Gastroesophageal sphincter (tissue), 3 donors: ENCODE measurements at regions not wholly inside any gene's neighbourhood (a gene's known extent, or its start where the extent isn't known, plus 50 kb on each side); places are given as distances from the start of the nearest gene placed in this dataset.

Source experiments
- EP300 ChIP-seq: sonication (generic); formaldehyde crosslinking; IDR thresholded peaks from one replicate; pipeline ENCODE4 v1.6.1; 2017; ENCODE audit warnings: antibody characterized with exemption, mild to moderate bottlenecking
- POLR2A ChIP-seq, 2 donors: fragments of 450-650 bp; IDR thresholded peaks; one replicate each; pipeline ENCODE4 v1.6.1; 2017; ENCODE audit warnings: antibody characterized with exemption in 2 of 2, mild to moderate bottlenecking in 2 of 2, moderate library complexity in 1 of 2
- POLR2AphosphoS5 ChIP-seq: sonication (generic); formaldehyde crosslinking; IDR thresholded peaks from one replicate; pipeline ENCODE4 v1.6.1; 2017; ENCODE audit warnings: antibody characterized with exemption
- TF ChIP-seq, protein P1 (sequence below), 4 experiments: fragments of 200-600 bp in 2 of 4; fragments of 450-650 bp in 2 of 4; sonication (generic) in 1 of 4; IDR thresholded peaks; one replicate each; pipeline ENCODE4 v1.5.1; 2017 to 2019; ENCODE audit warnings: antibody characterized with exemption in 4 of 4, mild to moderate bottlenecking in 2 of 4, moderate library complexity in 2 of 4

DNA sequence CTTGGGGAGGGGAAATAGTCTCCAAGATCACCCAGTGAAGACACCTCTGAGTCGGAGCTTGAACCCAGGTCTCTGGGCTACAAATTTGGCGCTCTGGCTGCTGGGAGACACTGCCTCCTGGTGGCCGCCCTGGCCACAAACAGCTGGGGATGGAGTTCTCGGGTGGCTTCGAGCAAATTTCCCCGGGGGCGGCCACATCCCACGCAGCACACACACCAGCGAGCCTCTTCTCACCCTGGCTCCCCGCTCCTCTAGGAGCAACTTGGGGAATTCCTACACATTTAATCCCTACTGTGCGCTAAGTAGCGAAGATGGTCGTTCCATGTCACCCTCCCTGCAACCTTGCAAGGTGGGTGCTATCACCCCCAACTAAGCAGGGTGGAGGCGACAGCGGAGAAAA is 66.2 kb upstream of the BEGAIN start:
- TF ChIP-seq, protein P1, sequence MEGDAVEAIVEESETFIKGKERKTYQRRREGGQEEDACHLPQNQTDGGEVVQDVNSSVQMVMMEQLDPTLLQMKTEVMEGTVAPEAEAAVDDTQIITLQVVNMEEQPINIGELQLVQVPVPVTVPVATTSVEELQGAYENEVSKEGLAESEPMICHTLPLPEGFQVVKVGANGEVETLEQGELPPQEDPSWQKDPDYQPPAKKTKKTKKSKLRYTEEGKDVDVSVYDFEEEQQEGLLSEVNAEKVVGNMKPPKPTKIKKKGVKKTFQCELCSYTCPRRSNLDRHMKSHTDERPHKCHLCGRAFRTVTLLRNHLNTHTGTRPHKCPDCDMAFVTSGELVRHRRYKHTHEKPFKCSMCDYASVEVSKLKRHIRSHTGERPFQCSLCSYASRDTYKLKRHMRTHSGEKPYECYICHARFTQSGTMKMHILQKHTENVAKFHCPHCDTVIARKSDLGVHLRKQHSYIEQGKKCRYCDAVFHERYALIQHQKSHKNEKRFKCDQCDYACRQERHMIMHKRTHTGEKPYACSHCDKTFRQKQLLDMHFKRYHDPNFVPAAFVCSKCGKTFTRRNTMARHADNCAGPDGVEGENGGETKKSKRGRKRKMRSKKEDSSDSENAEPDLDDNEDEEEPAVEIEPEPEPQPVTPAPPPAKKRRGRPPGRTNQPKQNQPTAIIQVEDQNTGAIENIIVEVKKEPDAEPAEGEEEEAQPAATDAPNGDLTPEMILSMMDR (IDR thresholded peaks at IDR 0.05), result peak in 1 of 4 experiments; percentile 32
- TF ChIP-seq POLR2A (IDR thresholded peaks at IDR 0.05) (no peak), POLR2AphosphoS5 (no peak), EP300 (no peak)
